ENCODE measurements at regions not wholly inside any gene's neighbourhood (a gene's known extent, or its start where the extent isn't known, plus 50 kb on each side); places are given as distances from the start of the nearest gene placed in this dataset.

DNA sequence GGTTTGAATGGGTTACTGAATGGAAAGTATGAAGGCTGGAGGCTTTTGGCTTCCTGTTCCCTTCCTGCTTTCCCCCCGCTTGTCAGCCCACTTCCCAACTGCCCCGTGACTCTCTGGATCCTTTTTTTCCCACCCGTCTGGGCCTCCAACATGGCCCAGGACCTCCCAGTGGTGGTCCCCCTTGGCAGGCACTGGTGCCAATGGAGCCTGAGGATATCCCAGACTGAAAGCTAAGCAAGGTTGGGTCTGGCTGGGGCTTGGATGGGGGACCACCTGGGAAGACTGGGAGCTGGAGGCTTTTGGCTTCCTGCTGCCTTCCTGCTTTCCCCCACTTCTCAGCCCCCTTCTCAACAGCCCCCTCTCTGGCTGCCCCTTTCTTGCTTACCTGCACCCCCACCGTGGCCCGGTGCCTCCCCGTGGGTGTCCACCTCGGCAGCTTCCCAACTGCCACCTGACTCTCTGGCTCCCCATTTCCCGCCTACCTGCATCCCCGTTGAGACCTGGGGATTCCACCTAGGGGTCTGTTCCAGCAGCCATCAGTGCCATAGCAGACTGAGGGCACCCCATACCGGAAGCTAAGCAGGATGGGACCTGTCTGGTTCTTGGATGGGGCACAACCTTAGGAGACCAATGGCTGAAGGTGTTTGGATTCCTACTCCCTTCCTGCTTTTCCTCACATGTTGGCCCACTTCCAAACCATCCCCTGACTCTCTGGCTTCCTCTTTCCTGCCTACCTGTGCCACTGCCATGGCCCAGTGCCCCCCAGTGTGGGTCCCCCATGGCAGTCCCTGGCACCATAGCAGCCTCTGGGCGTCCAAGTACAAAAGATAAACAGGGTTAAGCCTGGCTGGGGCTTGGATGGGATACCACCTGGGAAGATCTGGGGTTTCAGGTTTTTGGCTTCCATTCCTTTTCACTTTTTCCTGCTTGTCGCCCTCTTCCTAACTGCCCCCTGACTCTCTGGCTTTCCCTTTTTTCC, 2295.3 kb downstream of the TP53TG3F start:
- no peak overlapping the region for H3K27ac ChIP-seq (replicated peaks)
- no peak for DNase-seq (ENCODE audit: low read depth in 1 of 2, low spot score in 1 of 2)
- H3K27me3 ChIP-seq (ENCODE audit: insufficient read depth, poor library complexity, severe bottlenecking): no peaks in the 10 kb centered on the region
- H3K4me3 ChIP-seq (replicated peaks; ENCODE audit: insufficient read depth, low read length): no peak overlapping the region
- TF ChIP-seq CTCF (IDR thresholded peaks at IDR 0.05; ENCODE audit: insufficient read depth, low read length): no peak
- TF ChIP-seq, protein P1, sequence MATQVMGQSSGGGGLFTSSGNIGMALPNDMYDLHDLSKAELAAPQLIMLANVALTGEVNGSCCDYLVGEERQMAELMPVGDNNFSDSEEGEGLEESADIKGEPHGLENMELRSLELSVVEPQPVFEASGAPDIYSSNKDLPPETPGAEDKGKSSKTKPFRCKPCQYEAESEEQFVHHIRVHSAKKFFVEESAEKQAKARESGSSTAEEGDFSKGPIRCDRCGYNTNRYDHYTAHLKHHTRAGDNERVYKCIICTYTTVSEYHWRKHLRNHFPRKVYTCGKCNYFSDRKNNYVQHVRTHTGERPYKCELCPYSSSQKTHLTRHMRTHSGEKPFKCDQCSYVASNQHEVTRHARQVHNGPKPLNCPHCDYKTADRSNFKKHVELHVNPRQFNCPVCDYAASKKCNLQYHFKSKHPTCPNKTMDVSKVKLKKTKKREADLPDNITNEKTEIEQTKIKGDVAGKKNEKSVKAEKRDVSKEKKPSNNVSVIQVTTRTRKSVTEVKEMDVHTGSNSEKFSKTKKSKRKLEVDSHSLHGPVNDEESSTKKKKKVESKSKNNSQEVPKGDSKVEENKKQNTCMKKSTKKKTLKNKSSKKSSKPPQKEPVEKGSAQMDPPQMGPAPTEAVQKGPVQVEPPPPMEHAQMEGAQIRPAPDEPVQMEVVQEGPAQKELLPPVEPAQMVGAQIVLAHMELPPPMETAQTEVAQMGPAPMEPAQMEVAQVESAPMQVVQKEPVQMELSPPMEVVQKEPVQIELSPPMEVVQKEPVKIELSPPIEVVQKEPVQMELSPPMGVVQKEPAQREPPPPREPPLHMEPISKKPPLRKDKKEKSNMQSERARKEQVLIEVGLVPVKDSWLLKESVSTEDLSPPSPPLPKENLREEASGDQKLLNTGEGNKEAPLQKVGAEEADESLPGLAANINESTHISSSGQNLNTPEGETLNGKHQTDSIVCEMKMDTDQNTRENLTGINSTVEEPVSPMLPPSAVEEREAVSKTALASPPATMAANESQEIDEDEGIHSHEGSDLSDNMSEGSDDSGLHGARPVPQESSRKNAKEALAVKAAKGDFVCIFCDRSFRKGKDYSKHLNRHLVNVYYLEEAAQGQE (IDR thresholded peaks at IDR 0.05; ENCODE audit: insufficient replicate concordance, low read depth): no peak
- TF ChIP-seq POLR2AphosphoS5 (IDR thresholded peaks at IDR 0.05; ENCODE audit: low read depth): no peak
- no peak for TF ChIP-seq SPI1 (IDR thresholded peaks at IDR 0.05; ENCODE audit: borderline replicate concordance, low read depth)
- TF ChIP-seq GABPA (IDR thresholded peaks at IDR 0.05; ENCODE audit: low read depth): no peak

DNA sequence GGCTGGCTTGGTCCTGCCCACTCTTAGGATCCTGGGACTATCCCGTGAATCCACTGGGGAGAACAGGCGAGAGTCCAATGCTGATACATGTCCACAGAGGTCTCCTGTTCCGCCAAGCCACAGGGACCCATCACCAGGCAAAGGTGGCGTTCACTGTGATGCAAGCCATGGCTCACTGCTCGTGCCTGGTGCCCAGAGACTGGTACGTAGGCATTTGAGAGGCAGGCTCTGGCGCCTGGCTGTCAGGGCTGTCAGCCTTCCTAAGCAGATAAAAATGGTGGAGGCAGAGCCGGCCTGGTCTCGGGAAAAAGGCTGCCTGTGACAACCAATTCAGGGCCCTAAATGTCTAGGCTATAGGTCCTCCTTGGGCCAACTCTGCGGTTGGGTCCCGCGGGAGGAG, 2329.0 kb downstream of the TP53TG3F start:
- Histone ChIP-seq H3K27ac (replicated peaks) (no peak overlapping the region), H3K27me3 (ENCODE audit: insufficient read depth, poor library complexity, severe bottlenecking) (no peaks in the 10 kb centered on the region), H3K4me3 (replicated peaks; ENCODE audit: insufficient read depth, low read length) (no peak overlapping the region)
- TF ChIP-seq SPI1 (IDR thresholded peaks at IDR 0.05; ENCODE audit: borderline replicate concordance, low read depth) (no peak), CTCF (IDR thresholded peaks at IDR 0.05; ENCODE audit: insufficient read depth, low read length) (no peak), POLR2AphosphoS5 (IDR thresholded peaks at IDR 0.05; ENCODE audit: low read depth) (no peak), GABPA (IDR thresholded peaks at IDR 0.05; ENCODE audit: low read depth) (no peak)
- TF ChIP-seq, protein P1 (IDR thresholded peaks at IDR 0.05; ENCODE audit: insufficient replicate concordance, low read depth): no peak
- no peak for DNase-seq (ENCODE audit: low read depth in 1 of 2, low spot score in 1 of 2)

DNA sequence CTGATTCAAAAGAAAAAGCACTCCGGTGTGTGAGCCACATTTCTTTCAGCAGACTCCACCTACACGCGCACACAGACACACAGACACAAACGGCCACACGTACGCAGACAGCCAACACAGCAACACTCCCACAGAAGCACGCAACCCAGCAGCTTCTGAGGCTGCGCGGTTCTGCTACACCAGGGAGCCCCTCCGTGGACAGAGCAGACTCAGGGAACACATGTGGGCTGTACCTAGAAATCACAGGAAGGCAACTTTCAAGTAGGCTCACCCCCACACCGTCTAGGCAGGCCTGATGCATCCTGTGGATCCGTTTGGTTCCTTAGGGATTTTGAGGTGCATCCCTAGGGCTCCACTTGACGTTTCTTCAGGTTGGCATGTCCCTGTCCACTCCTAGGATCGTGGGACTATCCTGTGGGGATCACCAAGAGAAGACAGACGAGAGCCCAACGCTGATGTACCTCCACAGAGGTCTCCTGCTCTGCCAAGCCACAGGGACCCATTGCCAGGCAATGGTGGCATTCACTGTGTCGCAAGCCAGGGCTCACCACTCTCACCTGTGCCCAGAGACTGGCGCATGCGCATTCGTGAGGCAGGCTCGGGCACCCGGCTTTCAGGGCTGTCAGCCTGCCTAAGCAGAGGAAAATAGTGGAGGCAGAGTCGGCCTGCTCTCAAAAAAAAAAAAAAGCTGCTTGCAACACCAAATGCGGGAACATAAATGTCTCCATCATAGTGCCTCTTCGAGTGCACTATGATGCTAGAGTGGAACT, 2333.3 kb downstream of the TP53TG3F start:
- H3K27me3 ChIP-seq (ENCODE audit: insufficient read depth, poor library complexity, severe bottlenecking): no peaks in the 10 kb centered on the region
- no peak overlapping the region for H3K27ac ChIP-seq (replicated peaks)
- no peak overlapping the region for H3K4me3 ChIP-seq (replicated peaks; ENCODE audit: insufficient read depth, low read length)
- TF ChIP-seq GABPA (IDR thresholded peaks at IDR 0.05; ENCODE audit: low read depth) (no peak), SPI1 (IDR thresholded peaks at IDR 0.05; ENCODE audit: borderline replicate concordance, low read depth) (no peak), CTCF (IDR thresholded peaks at IDR 0.05; ENCODE audit: insufficient read depth, low read length) (no peak), POLR2AphosphoS5 (IDR thresholded peaks at IDR 0.05; ENCODE audit: low read depth) (no peak)
- TF ChIP-seq, protein P1 (IDR thresholded peaks at IDR 0.05; ENCODE audit: insufficient replicate concordance, low read depth): no peak
- DNase-seq (ENCODE audit: low read depth in 1 of 2, low spot score in 1 of 2): no peak
